ENCODE measurements at regions not wholly inside any gene's neighbourhood (a gene's known extent, or its start where the extent isn't known, plus 50 kb on each side); places are given as distances from the start of the nearest gene placed in this dataset.

DNA sequence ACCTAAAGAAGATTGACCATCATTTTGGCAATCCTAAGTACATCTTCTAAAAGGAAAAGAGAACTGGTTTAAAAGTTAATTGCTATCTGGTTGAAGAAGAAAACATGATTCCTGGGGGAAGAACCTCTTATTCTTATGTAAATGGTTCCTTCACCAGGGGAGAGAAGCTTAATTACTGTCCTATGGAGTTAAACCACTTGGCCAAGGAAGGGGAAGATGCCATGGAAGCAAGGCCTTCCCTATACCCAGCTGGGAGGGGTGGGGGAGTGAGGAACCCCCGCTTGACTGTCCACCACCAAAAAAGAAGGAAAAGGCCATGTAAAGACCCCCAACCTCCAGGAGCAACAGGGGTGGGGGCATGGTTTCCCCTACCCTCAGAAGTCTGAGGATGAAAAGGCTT, 962.1 kb downstream of the GRIK2 start:
- TF ChIP-seq, protein P1, sequence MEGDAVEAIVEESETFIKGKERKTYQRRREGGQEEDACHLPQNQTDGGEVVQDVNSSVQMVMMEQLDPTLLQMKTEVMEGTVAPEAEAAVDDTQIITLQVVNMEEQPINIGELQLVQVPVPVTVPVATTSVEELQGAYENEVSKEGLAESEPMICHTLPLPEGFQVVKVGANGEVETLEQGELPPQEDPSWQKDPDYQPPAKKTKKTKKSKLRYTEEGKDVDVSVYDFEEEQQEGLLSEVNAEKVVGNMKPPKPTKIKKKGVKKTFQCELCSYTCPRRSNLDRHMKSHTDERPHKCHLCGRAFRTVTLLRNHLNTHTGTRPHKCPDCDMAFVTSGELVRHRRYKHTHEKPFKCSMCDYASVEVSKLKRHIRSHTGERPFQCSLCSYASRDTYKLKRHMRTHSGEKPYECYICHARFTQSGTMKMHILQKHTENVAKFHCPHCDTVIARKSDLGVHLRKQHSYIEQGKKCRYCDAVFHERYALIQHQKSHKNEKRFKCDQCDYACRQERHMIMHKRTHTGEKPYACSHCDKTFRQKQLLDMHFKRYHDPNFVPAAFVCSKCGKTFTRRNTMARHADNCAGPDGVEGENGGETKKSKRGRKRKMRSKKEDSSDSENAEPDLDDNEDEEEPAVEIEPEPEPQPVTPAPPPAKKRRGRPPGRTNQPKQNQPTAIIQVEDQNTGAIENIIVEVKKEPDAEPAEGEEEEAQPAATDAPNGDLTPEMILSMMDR (IDR thresholded peaks at IDR 0.05; ENCODE audit: poor library complexity, severe bottlenecking) = no peak
- TF ChIP-seq POLR2AphosphoS5 (IDR thresholded peaks at IDR 0.05) = no peak
- no peak for TF ChIP-seq TAF1 (IDR thresholded peaks at IDR 0.05; ENCODE audit: low read depth)
- TF ChIP-seq, protein P2, sequence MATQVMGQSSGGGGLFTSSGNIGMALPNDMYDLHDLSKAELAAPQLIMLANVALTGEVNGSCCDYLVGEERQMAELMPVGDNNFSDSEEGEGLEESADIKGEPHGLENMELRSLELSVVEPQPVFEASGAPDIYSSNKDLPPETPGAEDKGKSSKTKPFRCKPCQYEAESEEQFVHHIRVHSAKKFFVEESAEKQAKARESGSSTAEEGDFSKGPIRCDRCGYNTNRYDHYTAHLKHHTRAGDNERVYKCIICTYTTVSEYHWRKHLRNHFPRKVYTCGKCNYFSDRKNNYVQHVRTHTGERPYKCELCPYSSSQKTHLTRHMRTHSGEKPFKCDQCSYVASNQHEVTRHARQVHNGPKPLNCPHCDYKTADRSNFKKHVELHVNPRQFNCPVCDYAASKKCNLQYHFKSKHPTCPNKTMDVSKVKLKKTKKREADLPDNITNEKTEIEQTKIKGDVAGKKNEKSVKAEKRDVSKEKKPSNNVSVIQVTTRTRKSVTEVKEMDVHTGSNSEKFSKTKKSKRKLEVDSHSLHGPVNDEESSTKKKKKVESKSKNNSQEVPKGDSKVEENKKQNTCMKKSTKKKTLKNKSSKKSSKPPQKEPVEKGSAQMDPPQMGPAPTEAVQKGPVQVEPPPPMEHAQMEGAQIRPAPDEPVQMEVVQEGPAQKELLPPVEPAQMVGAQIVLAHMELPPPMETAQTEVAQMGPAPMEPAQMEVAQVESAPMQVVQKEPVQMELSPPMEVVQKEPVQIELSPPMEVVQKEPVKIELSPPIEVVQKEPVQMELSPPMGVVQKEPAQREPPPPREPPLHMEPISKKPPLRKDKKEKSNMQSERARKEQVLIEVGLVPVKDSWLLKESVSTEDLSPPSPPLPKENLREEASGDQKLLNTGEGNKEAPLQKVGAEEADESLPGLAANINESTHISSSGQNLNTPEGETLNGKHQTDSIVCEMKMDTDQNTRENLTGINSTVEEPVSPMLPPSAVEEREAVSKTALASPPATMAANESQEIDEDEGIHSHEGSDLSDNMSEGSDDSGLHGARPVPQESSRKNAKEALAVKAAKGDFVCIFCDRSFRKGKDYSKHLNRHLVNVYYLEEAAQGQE (IDR thresholded peaks at IDR 0.05; ENCODE audit: borderline replicate concordance) = no peak
- TF ChIP-seq EZH2 (IDR thresholded peaks at IDR 0.05; ENCODE audit: borderline replicate concordance, insufficient read depth, low read length, poor library complexity, severe bottlenecking) = no peak
- TF ChIP-seq RAD21 (conservative IDR thresholded peaks at IDR 0.05) = no peak
- TF ChIP-seq EP300 (conservative IDR thresholded peaks at IDR 0.05; ENCODE audit: poor library complexity, severe bottlenecking) = no peak
- TF ChIP-seq SMC3 (conservative IDR thresholded peaks at IDR 0.05; ENCODE audit: poor library complexity) = no peak
- TF ChIP-seq MXI1 (conservative IDR thresholded peaks at IDR 0.05; ENCODE audit: poor library complexity, severe bottlenecking) = no peak
